ENCODE measurements at regions not wholly inside any gene's neighbourhood (a gene's known extent, or its start where the extent isn't known, plus 50 kb on each side); places are given as distances from the start of the nearest gene placed in this dataset.

- DNase-seq: no peak
Measured at GRCh38 chr4:180465364-180465763, 1777.8 kb upstream of the TENM3 start.

GRCh38 chr4:180483036-180483435 lies 1760.2 kb upstream of the TENM3 start:
- DNase-seq: no peak

- no peak for DNase-seq
Measured at GRCh38 chr4:180485407-180485806, 1757.8 kb upstream of the TENM3 start.

- DNase-seq: no peak
Measured at GRCh38 chr4:180486342-180486741, 1756.9 kb upstream of the TENM3 start.

GRCh38 chr4:180489787-180490186 lies 1753.4 kb upstream of the TENM3 start:
- no peak for DNase-seq

GRCh38 chr4:180491210-180491609 lies 1752.0 kb upstream of the TENM3 start:
- DNase-seq: no peak

- DNase-seq: no peak
Measured at GRCh38 chr4:180493299-180493698, 1749.9 kb upstream of the TENM3 start.

GRCh38 chr4:180500154-180500553 lies 1743.0 kb upstream of the TENM3 start:
- no peak for DNase-seq

GRCh38 chr4:180512801-180513475 lies 1730.3 kb upstream of the TENM3 start:
- DNase-seq: no peak

GRCh38 chr4:180518906-180519305 lies 1724.3 kb upstream of the TENM3 start:
- DNase-seq: no peak

- no peak for DNase-seq
Measured at GRCh38 chr4:180521181-180521580, 1722.0 kb upstream of the TENM3 start.

GRCh38 chr4:180525523-180526077 lies 1717.6 kb upstream of the TENM3 start:
- DNase-seq: no peak

- no peak for DNase-seq
Measured at GRCh38 chr4:180528003-180528402, 1715.2 kb upstream of the TENM3 start.

- no peak for DNase-seq
Measured at GRCh38 chr4:180530787-180531186, 1712.4 kb upstream of the TENM3 start.

- DNase-seq: no peak
Measured at GRCh38 chr4:180532691-180533090, 1710.5 kb upstream of the TENM3 start.

- no peak for DNase-seq
Measured at GRCh38 chr4:180538384-180539057, 1704.7 kb upstream of the TENM3 start.

GRCh38 chr4:180539284-180539683 lies 1703.9 kb upstream of the TENM3 start:
- no peak for DNase-seq

- DNase-seq: no peak
Measured at GRCh38 chr4:180541678-180542077, 1701.5 kb upstream of the TENM3 start.

- peak; percentile 83 for DNase-seq
Measured at GRCh38 chr4:180542445-180543100, 1700.6 kb upstream of the TENM3 start.

- DNase-seq: no peak
Measured at GRCh38 chr4:180550106-180550505, 1693.1 kb upstream of the TENM3 start.

- no peak for DNase-seq
Measured at GRCh38 chr4:180557348-180557747, 1685.9 kb upstream of the TENM3 start.

GRCh38 chr4:180557950-180558349 lies 1685.3 kb upstream of the TENM3 start:
- no peak for DNase-seq

- DNase-seq: no peak
Measured at GRCh38 chr4:180558427-180558826, 1684.8 kb upstream of the TENM3 start.

- DNase-seq: peak; percentile 51
Measured at GRCh38 chr4:180560896-180561295, 1682.3 kb upstream of the TENM3 start.

All from fibroblast of skin of right quadriceps (primary cell).